Cardiac muscle cell (in vitro differentiated cells and primary cell): ENCODE measurements at regions not wholly inside any gene's neighbourhood (a gene's known extent, or its start where the extent isn't known, plus 50 kb on each side); places are given as distances from the start of the nearest gene placed in this dataset.

ENCODE experiments used
- DNase-seq, 2 donors: peaks; one replicate each; pipeline versions ENCODE4 v3.0.0 to v3.0.0-alpha.2; 2010 to 2017; ENCODE audit warnings: low read depth in 1 of 2, low spot score in 1 of 2
- H3K27ac ChIP-seq: fragments of 200-600 bp; sonication (generic); 2 replicates; pipeline ENCODE4 v1.5.1; 2016
- H3K27me3 ChIP-seq: fragments of 200-600 bp; sonication (generic); 2 replicates; pipeline ENCODE4 v1.6.0; 2016; ENCODE audit warnings: control low read depth
- H3K36me3 ChIP-seq: fragments of 200-600 bp; sonication (generic); 2 replicates; pipeline ENCODE4 v1.5.1; 2016; ENCODE audit warnings: control low read depth
- H3K4me1 ChIP-seq: fragments of 200-600 bp; sonication (generic); 2 replicates; pipeline ENCODE4 v1.8.1; 2017; ENCODE audit warnings: low read depth, mild to moderate bottlenecking, mixed run types
- H3K4me3 ChIP-seq: fragments of 200-600 bp; sonication (generic); 2 replicates; pipeline ENCODE4 v1.5.1; 2016; ENCODE audit warnings: mild to moderate bottlenecking
- H3K9me3 ChIP-seq: fragments of 200-600 bp; sonication (generic); 2 replicates; pipeline ENCODE4 v1.5.1; 2017; ENCODE audit warnings: low read depth, mild to moderate bottlenecking, control low read depth
- CTCF ChIP-seq: IDR thresholded peaks from 2 replicates; pipeline ENCODE4 v1.5.1; 2012; ENCODE audit warnings: low read depth, mild to moderate bottlenecking, low read length

DNA sequence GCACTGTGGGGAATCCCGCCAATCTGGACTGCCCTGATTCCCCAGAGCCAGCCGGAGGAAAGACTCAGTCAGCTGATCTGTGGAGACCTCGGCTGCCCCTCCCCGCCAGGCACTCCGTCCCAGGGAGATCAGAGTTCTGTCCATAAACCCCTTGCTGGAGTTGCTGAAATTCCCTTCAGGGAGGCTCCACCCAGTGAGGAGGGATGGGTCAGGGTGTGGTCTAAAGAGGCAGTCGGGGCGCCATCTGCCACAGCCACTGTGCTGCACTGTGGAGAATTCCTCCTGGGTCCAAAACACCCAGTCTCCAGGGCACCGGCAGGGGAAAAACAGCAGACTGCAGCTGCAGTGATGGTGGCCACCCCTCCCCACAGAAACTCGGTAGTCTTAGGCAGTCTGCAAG, 1922.3 kb upstream of the FLRT2 start:
- Histone ChIP-seq H3K36me3 (no peaks in the 10 kb centered on the region), H3K4me1 (no peaks in the 10 kb centered on the region), H3K4me3 (no peak overlapping the region), H3K27me3 (no peaks in the 10 kb centered on the region), H3K9me3 (no peaks in the 10 kb centered on the region), H3K27ac (no peak overlapping the region)
- no peak for TF ChIP-seq CTCF
- DNase-seq = no peak

GRCh38 chr14:83611491-83611890, 1918.5 kb upstream of the FLRT2 start:
- TF ChIP-seq CTCF = no peak
- Histone ChIP-seq H3K27ac (no peak overlapping the region), H3K9me3 (no peaks in the 10 kb centered on the region)

DNA sequence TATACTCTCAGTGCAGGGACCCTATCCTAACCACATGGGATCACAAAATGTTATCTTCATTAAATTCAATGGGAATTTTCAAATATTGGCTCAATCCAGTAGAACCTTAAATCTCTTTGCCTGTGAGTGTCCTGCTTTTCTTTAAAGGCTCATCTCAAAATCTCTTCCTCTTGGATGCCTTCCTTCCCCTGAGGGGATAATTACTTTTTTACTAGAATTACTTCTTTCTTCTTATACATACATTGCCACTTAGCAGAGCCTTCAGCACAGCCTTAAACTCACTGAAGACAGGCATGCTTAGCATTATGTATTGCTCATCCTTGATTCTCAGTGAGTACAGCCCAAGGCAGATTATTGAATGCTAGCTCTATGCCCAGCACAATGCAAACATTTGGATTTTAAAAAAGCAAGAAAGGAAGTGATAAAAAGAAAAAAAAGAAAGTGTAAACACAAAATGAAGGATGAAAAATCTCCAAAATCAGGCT, 1918.0 kb upstream of the FLRT2 start:
- Histone ChIP-seq H3K27me3 (no peaks in the 10 kb centered on the region), H3K9me3 (no peaks in the 10 kb centered on the region), H3K36me3 (no peaks in the 10 kb centered on the region), H3K4me3 (no peak overlapping the region), H3K27ac (no peak overlapping the region), H3K4me1 (no peaks in the 10 kb centered on the region)
- no peak for DNase-seq
- TF ChIP-seq CTCF = no peak

More at GRCh38 chr14:83611491-83611890, 1918.5 kb upstream of the FLRT2 start:
- DNase-seq = no peak
- no peaks in the 10 kb centered on the region for H3K27me3 ChIP-seq
- H3K4me3 ChIP-seq = no peak overlapping the region
- no peaks in the 10 kb centered on the region for H3K36me3 ChIP-seq
- H3K4me1 ChIP-seq = no peaks in the 10 kb centered on the region

DNA sequence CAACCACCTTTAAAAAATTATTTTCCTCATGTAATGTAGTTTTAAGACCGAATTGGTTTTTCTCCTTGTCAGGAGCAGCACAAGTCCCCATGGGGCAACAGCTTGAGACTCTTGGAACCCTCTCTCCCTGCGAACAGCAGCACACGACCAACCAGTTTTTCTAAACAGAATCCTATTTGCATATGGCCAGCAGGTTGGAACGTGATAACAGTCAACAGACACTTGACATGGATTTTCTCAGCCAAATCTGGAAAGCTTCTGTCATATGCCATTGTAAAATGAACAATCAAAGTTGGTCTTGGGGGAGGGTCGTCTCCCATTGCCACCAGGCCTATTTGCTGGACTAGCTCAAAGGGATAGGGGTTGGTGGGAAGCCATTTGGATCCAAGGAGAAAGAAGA, 1915.0 kb upstream of the FLRT2 start:
- Histone ChIP-seq H3K9me3 (no peaks in the 10 kb centered on the region), H3K27me3 (no peaks in the 10 kb centered on the region), H3K4me3 (no peak overlapping the region), H3K4me1 (no peaks in the 10 kb centered on the region), H3K27ac (no peak overlapping the region), H3K36me3 (no peaks in the 10 kb centered on the region)
- no peak for TF ChIP-seq CTCF
- DNase-seq = no peak

DNA sequence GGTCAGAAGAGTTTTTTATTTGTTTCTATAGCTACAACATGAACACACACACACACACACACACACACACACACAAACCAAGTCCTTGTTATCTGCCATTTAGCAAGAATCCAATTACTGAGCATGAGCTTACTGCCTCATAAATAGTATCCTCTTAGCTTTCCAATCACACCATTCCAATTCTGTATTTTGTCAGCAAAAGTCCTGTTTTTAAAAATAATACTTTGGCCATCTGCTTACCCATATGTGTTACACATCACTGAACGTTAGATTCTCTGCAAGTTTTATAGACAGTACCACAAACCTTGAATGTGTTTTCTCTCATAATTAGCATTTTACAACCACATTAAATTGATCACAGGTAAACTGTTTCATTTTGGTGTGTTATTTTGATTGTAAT, 1905.4 kb upstream of the FLRT2 start:
- Histone ChIP-seq H3K27ac (no peak overlapping the region), H3K4me1 (no peaks in the 10 kb centered on the region), H3K9me3 (no peaks in the 10 kb centered on the region), H3K36me3 (no peaks in the 10 kb centered on the region), H3K4me3 (no peak overlapping the region), H3K27me3 (no peaks in the 10 kb centered on the region)
- TF ChIP-seq CTCF = no peak
- DNase-seq = no peak

DNA sequence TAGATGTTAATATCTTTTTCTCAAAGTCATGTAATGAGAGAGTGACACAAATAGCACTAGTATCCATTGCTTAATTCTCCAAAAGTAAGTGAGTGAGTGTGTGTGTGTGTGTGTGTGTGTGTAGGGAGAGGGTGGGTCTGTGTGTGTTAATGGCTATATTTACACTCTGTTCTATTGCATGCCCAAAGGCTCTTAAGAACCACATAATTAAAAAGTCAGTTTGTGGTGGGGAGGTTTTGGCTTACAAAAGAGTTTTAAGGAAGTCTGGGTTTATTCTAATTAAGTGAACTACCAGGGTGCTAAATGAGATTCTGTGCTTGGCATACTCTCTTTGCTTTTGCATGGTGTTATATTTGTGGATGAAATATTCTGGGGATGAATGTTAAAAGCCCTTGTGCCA, 1897.6 kb upstream of the FLRT2 start:
- no peak for DNase-seq
- no peak overlapping the region for H3K27ac ChIP-seq
- no peak for TF ChIP-seq CTCF
- H3K27me3 ChIP-seq = no peaks in the 10 kb centered on the region
- no peaks in the 10 kb centered on the region for H3K4me1 ChIP-seq
- no peaks in the 10 kb centered on the region for H3K9me3 ChIP-seq
- H3K36me3 ChIP-seq = no peaks in the 10 kb centered on the region
- H3K4me3 ChIP-seq = no peak overlapping the region
